ENCODE measurements at regions not wholly inside any gene's neighbourhood (a gene's known extent, or its start where the extent isn't known, plus 50 kb on each side); places are given as distances from the start of the nearest gene placed in this dataset.
"Not testable (repeated sequence)": the region's sequence is repeated elsewhere in the genome, so short reads cannot be mapped to it uniquely, and the experiment has no call there.

DNA sequence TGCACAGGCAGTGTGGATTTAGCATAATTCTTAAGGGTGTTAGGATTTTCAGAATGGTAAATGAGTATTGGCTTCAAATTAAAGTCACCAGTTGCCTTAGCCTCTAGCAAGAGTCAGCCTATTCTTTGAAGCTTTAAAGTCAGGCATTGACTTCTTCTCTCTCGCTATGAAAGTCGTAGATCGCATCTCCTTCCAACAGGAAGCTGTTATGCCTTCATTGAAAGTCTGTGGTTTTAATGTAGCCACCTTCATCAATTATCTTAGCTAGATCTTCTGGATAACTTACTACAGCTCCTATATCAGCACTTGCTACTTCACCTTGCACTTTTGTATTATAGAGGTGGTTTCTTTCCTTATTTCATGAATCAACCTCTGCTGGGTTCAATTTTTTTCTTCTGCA lies 320.2 kb downstream of the PTPRC start:
- Histone ChIP-seq H3K4me2 (ENCODE audit: low read length) (no peak overlapping the region), H3K36me3 (ENCODE audit: insufficient read depth, low read length) (no peaks in the 10 kb centered on the region), H3F3A (ENCODE audit: insufficient read depth, low read length) (no peaks in the 10 kb centered on the region), H3K9me2 (ENCODE audit: low read depth, low read length) (no peaks in the 10 kb centered on the region), H3K9ac (ENCODE audit: low read length) (no peak overlapping the region), H3K27me3 (ENCODE audit: insufficient read depth, low read length) (no peaks in the 10 kb centered on the region), H3K9me3 (ENCODE audit: low read length) (peaks cover 12% of the 10 kb centered on the region), H2AFZ (ENCODE audit: low read length) (no peak overlapping the region), H4K20me1 (ENCODE audit: insufficient read depth, low read length) (no peaks in the 10 kb centered on the region), H3K4me3 (ENCODE audit: low read depth, low read length, poor library complexity, severe bottlenecking) (no peak overlapping the region), H3K27ac (ENCODE audit: low read depth, low read length, poor library complexity, severe bottlenecking) (no peak overlapping the region), H3K79me2 (ENCODE audit: insufficient read depth, low read length) (no peaks in the 10 kb centered on the region), H3K4me1 (ENCODE audit: insufficient read depth, low read length, severe bottlenecking) (no peaks in the 10 kb centered on the region)
- TF ChIP-seq EZH2 (IDR thresholded peaks at IDR 0.05; ENCODE audit: borderline replicate concordance, low read length): no peak
- TF ChIP-seq, protein P1, sequence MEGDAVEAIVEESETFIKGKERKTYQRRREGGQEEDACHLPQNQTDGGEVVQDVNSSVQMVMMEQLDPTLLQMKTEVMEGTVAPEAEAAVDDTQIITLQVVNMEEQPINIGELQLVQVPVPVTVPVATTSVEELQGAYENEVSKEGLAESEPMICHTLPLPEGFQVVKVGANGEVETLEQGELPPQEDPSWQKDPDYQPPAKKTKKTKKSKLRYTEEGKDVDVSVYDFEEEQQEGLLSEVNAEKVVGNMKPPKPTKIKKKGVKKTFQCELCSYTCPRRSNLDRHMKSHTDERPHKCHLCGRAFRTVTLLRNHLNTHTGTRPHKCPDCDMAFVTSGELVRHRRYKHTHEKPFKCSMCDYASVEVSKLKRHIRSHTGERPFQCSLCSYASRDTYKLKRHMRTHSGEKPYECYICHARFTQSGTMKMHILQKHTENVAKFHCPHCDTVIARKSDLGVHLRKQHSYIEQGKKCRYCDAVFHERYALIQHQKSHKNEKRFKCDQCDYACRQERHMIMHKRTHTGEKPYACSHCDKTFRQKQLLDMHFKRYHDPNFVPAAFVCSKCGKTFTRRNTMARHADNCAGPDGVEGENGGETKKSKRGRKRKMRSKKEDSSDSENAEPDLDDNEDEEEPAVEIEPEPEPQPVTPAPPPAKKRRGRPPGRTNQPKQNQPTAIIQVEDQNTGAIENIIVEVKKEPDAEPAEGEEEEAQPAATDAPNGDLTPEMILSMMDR (IDR thresholded peaks at IDR 0.05; ENCODE audit: low read length): no peak

DNA sequence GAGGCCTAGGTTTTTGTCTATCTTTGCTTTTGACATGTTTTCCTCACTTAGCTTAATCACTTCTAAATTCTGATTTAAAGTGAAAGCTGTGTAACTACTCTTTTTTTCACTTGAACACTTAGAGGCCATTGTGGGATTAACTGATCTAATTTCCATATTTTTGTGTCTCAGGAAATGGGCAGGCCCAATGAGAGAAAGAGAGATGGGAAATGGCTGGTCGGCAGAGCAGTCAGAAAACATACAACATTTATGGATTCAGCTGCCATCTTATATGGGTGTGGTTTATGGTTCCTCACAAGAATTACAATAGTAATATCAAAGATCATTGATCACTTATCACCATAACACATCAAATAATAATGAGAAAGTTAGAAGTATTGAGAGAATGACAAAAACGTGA lies 320.8 kb downstream of the PTPRC start:
- H3K4me2 ChIP-seq (ENCODE audit: low read length): no peak overlapping the region

DNA sequence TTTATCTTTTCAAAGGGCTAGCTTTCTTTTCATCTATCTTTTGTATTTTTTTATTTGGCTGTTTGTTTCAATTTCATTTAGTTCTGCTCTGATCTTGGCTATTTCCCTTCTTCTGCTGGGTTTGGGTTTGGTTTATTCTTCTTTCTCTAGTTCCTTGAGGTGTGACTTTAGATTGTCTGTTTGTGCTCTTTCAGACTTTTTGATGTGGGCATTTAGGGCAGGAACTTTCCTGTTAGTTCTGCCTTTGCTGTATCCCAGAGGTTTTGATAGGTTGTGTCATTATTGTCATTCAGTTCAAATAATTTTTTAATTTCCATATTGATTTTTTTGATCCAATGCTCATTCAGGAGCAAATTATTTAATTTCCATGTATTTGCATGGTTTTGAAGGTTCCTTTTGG lies 325.0 kb downstream of the PTPRC start:
- not testable (repeated sequence) for H3K4me3 ChIP-seq (ENCODE audit: low read depth, low read length, poor library complexity, severe bottlenecking); H4K20me1 ChIP-seq (ENCODE audit: insufficient read depth, low read length); H3K79me2 ChIP-seq (ENCODE audit: insufficient read depth, low read length); H2AFZ ChIP-seq (ENCODE audit: low read length); H3K9ac ChIP-seq (ENCODE audit: low read length); H3K27ac ChIP-seq (ENCODE audit: low read depth, low read length, poor library complexity, severe bottlenecking); H3K9me3 ChIP-seq (ENCODE audit: low read length); H3K4me2 ChIP-seq (ENCODE audit: low read length); H3K36me3 ChIP-seq (ENCODE audit: insufficient read depth, low read length); H3F3A ChIP-seq (ENCODE audit: insufficient read depth, low read length); H3K9me2 ChIP-seq (ENCODE audit: low read depth, low read length); H3K27me3 ChIP-seq (ENCODE audit: insufficient read depth, low read length)
- peaks cover 21% of the 10 kb centered on the region for H3K4me1 ChIP-seq (ENCODE audit: insufficient read depth, low read length, severe bottlenecking)

More for the DNA sequence above, 320.8 kb downstream of the PTPRC start:
- Histone ChIP-seq H3K79me2 (ENCODE audit: insufficient read depth, low read length) (no peaks in the 10 kb centered on the region), H3F3A (ENCODE audit: insufficient read depth, low read length) (no peaks in the 10 kb centered on the region), H3K4me1 (ENCODE audit: insufficient read depth, low read length, severe bottlenecking) (no peaks in the 10 kb centered on the region), H2AFZ (ENCODE audit: low read length) (no peak overlapping the region), H3K36me3 (ENCODE audit: insufficient read depth, low read length) (no peaks in the 10 kb centered on the region), H3K27ac (ENCODE audit: low read depth, low read length, poor library complexity, severe bottlenecking) (no peak overlapping the region), H3K9me2 (ENCODE audit: low read depth, low read length) (no peaks in the 10 kb centered on the region), H3K27me3 (ENCODE audit: insufficient read depth, low read length) (no peaks in the 10 kb centered on the region), H3K9ac (ENCODE audit: low read length) (no peak overlapping the region), H4K20me1 (ENCODE audit: insufficient read depth, low read length) (no peaks in the 10 kb centered on the region), H3K9me3 (ENCODE audit: low read length) (peaks cover 10% of the 10 kb centered on the region), H3K4me3 (ENCODE audit: low read depth, low read length, poor library complexity, severe bottlenecking) (no peak overlapping the region)
- TF ChIP-seq EZH2 (IDR thresholded peaks at IDR 0.05; ENCODE audit: borderline replicate concordance, low read length): no peak
- TF ChIP-seq, protein P1 (IDR thresholded peaks at IDR 0.05; ENCODE audit: low read length): no peak

DNA sequence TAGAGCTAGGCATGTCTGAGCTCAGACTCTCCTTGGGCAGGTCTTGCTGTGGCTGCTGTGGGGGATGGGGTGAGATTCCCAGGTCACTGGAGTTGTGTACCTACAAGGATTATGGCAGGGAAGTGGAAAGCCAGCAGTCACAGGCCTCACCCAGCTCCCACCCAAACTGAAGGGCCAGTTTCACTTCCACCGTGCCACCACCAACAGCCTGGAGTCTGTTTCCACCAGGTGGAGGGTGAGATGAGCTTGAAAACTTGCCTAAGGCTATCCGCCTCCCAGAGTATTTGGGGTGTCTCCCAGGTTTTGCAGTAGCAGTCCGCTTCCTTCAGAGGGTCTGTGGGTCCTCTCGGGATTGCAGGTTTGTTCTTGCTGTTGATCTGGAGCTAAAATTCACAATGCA lies 327.7 kb downstream of the PTPRC start:
- Histone ChIP-seq H3K4me1 (ENCODE audit: insufficient read depth, low read length, severe bottlenecking) (peaks cover 22% of the 10 kb centered on the region), H3K9me2 (ENCODE audit: low read depth, low read length) (no peaks in the 10 kb centered on the region), H4K20me1 (ENCODE audit: insufficient read depth, low read length) (no peaks in the 10 kb centered on the region), H3K9me3 (ENCODE audit: low read length) (peaks cover 2% of the 10 kb centered on the region; the same call in 1 of the 2 replicates), H3K36me3 (ENCODE audit: insufficient read depth, low read length) (no peaks in the 10 kb centered on the region), H3K9ac (ENCODE audit: low read length) (no peak overlapping the region), H3K4me3 (ENCODE audit: low read depth, low read length, poor library complexity, severe bottlenecking) (no peak overlapping the region), H3K79me2 (ENCODE audit: insufficient read depth, low read length) (no peaks in the 10 kb centered on the region), H3F3A (ENCODE audit: insufficient read depth, low read length) (no peaks in the 10 kb centered on the region), H3K27me3 (ENCODE audit: insufficient read depth, low read length) (no peaks in the 10 kb centered on the region), H2AFZ (ENCODE audit: low read length) (no peak overlapping the region), H3K4me2 (ENCODE audit: low read length) (no peak overlapping the region), H3K27ac (ENCODE audit: low read depth, low read length, poor library complexity, severe bottlenecking) (no peak overlapping the region)
- TF ChIP-seq EZH2 (IDR thresholded peaks at IDR 0.05; ENCODE audit: borderline replicate concordance, low read length): no peak
- TF ChIP-seq, protein P1 (IDR thresholded peaks at IDR 0.05; ENCODE audit: low read length): no peak

All from OCI-LY1 (cell line).